Neural progenitor cell (in vitro differentiated cells): ENCODE measurements at regions not wholly inside any gene's neighbourhood (a gene's known extent, or its start where the extent isn't known, plus 50 kb on each side); places are given as distances from the start of the nearest gene placed in this dataset.

ENCODE experiments used
- DNase-seq: peaks from one replicate; pipeline ENCODE4 v3.0.0-alpha.2; 2016; ENCODE audit warnings: low spot score
- H2AFZ ChIP-seq: fragments of 200-600 bp; sonication (generic); replicated peaks from 2 replicates; pipeline ENCODE4 v1.6.1; 2016; ENCODE audit warnings: antibody characterized with exemption
- H3F3A ChIP-seq: fragments of 200-600 bp; sonication (generic); 2 replicates; pipeline ENCODE4 v1.6.1; 2016; ENCODE audit warnings: antibody characterized with exemption, low read depth
- H3K27ac ChIP-seq: fragments of 200-600 bp; sonication (generic); 2 replicates; pipeline ENCODE4 v1.5.1; 2016; ENCODE audit warnings: mild to moderate bottlenecking
- H3K27me3 ChIP-seq: fragments of 200-600 bp; sonication (generic); 2 replicates; pipeline ENCODE4 v1.6.1; 2016; ENCODE audit warnings: mild to moderate bottlenecking, moderate library complexity
- H3K36me3 ChIP-seq: fragments of 200-600 bp; sonication (generic); 2 replicates; pipeline ENCODE4 v1.5.1; 2016
- H3K4me1 ChIP-seq: fragments of 200-600 bp; sonication (generic); 2 replicates; pipeline ENCODE4 v1.6.1; 2016; ENCODE audit warnings: mixed run types
- H3K4me2 ChIP-seq: fragments of 200-600 bp; sonication (generic); 2 replicates; pipeline ENCODE4 v1.6.1; 2016
- H3K4me3 ChIP-seq: fragments of 200-600 bp; sonication (generic); 2 replicates; pipeline ENCODE4 v1.5.1; 2016
- H3K79me2 ChIP-seq: fragments of 200-600 bp; sonication (generic); 2 replicates; pipeline ENCODE4 v1.6.1; 2016; ENCODE audit warnings: low read depth
- H3K9ac ChIP-seq: fragments of 200-600 bp; sonication (generic); 2 replicates; pipeline ENCODE4 v1.6.1; 2016
- H3K9me3 ChIP-seq: fragments of 200-600 bp; sonication (generic); 2 replicates; pipeline ENCODE4 v1.5.1; 2016; ENCODE audit warnings: low read depth
- H4K20me1 ChIP-seq: fragments of 200-600 bp; sonication (generic); 2 replicates; pipeline ENCODE4 v1.6.1; 2016; ENCODE audit warnings: low read depth
- H3K27ac Mint-ChIP-seq: 3 replicates; pipeline ENCODE4 v1.8.0; 2021; ENCODE audit warnings: mixed read lengths
- H3K27me3 Mint-ChIP-seq: 2 replicates; pipeline ENCODE4 v1.8.0; 2022; ENCODE audit warnings: low read depth, mild to moderate bottlenecking, inconsistent platforms, moderate library complexity, mixed read lengths; ENCODE audit not compliant: insufficient read depth
- H3K36me3 Mint-ChIP-seq: 3 replicates; pipeline ENCODE4 v1.8.0; 2021; ENCODE audit warnings: mixed read lengths
- H3K4me1 Mint-ChIP-seq: 3 replicates; pipeline ENCODE4 v1.8.0; 2021; ENCODE audit warnings: mixed read lengths
- H3K4me3 Mint-ChIP-seq: 3 replicates; pipeline ENCODE4 v1.8.0; 2021; ENCODE audit warnings: mild to moderate bottlenecking, moderate library complexity, mixed read lengths
- H3K9me3 Mint-ChIP-seq: 3 replicates; pipeline ENCODE4 v1.8.0; 2020; ENCODE audit warnings: mixed read lengths
- CTCF ChIP-seq: fragments of 200-600 bp; sonication (generic); IDR thresholded peaks from 2 replicates; pipeline ENCODE4 v1.5.1; 2017; ENCODE audit warnings: antibody characterized with exemption, mild to moderate bottlenecking
- EZH2 ChIP-seq: fragments of 200-600 bp; sonication (generic); IDR thresholded peaks from 2 replicates; pipeline ENCODE4 v1.6.1; 2017; ENCODE audit warnings: antibody characterized with exemption, mild to moderate bottlenecking, moderate library complexity
- EZH2phosphoT487 ChIP-seq: fragments of 200-600 bp; sonication (generic); IDR thresholded peaks from 2 replicates; pipeline ENCODE4 v1.6.1; 2017; ENCODE audit warnings: antibody characterized with exemption

- Histone ChIP-seq H3K27ac (no peak overlapping the region), H3F3A (no peaks in the 10 kb centered on the region), H3K4me3 (no peak overlapping the region), H4K20me1 (no peaks in the 10 kb centered on the region), H3K79me2 (no peaks in the 10 kb centered on the region), H3K27me3 (no peaks in the 10 kb centered on the region), H3K4me1 (peaks cover 3% of the 10 kb centered on the region), H3K36me3 (no peaks in the 10 kb centered on the region), H2AFZ (no peak overlapping the region), H3K9me3 (no peaks in the 10 kb centered on the region), H3K4me2 (no peak overlapping the region), H3K9ac (no peak overlapping the region)
- Mint-ChIP-seq H3K4me1 (no peaks in the 10 kb centered on the region), H3K27ac (no peak overlapping the region), H3K27me3 (no peaks in the 10 kb centered on the region), H3K9me3 (no peaks in the 10 kb centered on the region), H3K36me3 (no peaks in the 10 kb centered on the region), H3K4me3 (no peak overlapping the region)
- TF ChIP-seq CTCF (no peak), EZH2 (no peak), EZH2phosphoT487 (no peak)
- DNase-seq = no peak
These were observed 524.5 kb upstream of the RGMB start for GRCh38 chr5:98248949-98249348.

GRCh38 chr5:98258939-98259338 lies 514.5 kb upstream of the RGMB start:
- H2AFZ ChIP-seq = no peak overlapping the region
- no peak overlapping the region for H3K4me2 ChIP-seq
- no peaks in the 10 kb centered on the region for H3K27me3 ChIP-seq
- no peak for DNase-seq
- no peaks in the 10 kb centered on the region for H3K36me3 Mint-ChIP-seq
- no peak overlapping the region for H3K27ac ChIP-seq
- no peaks in the 10 kb centered on the region for H4K20me1 ChIP-seq
- peaks cover 6% of the 10 kb centered on the region for H3K4me1 Mint-ChIP-seq
- H3K27me3 Mint-ChIP-seq = peaks cover 2% of the 10 kb centered on the region
- H3K9ac ChIP-seq = no peak overlapping the region
- no peaks in the 10 kb centered on the region for H3K9me3 ChIP-seq
- no peaks in the 10 kb centered on the region for H3K36me3 ChIP-seq
- H3K27ac Mint-ChIP-seq = no peak overlapping the region
- H3K79me2 ChIP-seq = no peaks in the 10 kb centered on the region
- H3K9me3 Mint-ChIP-seq = no peaks in the 10 kb centered on the region
- no peak overlapping the region for H3K4me3 ChIP-seq
- H3K4me3 Mint-ChIP-seq = no peak overlapping the region
- H3F3A ChIP-seq = no peaks in the 10 kb centered on the region
- no peaks in the 10 kb centered on the region for H3K4me1 ChIP-seq
- no peak for TF ChIP-seq EZH2phosphoT487
- no peak for TF ChIP-seq CTCF
- no peak for TF ChIP-seq EZH2

GRCh38 chr5:98259595-98259994 lies 513.9 kb upstream of the RGMB start:
- Histone ChIP-seq H3K27ac (no peak overlapping the region), H3F3A (no peaks in the 10 kb centered on the region), H3K79me2 (no peaks in the 10 kb centered on the region), H4K20me1 (no peaks in the 10 kb centered on the region), H3K36me3 (no peaks in the 10 kb centered on the region), H3K4me3 (no peak overlapping the region), H3K4me2 (no peak overlapping the region), H3K27me3 (no peaks in the 10 kb centered on the region), H3K9me3 (no peaks in the 10 kb centered on the region), H3K4me1 (no peaks in the 10 kb centered on the region), H3K9ac (no peak overlapping the region), H2AFZ (no peak overlapping the region)
- DNase-seq = peak; percentile 3
- no peak overlapping the region for H3K27ac Mint-ChIP-seq
- H3K27me3 Mint-ChIP-seq = peaks cover 2% of the 10 kb centered on the region
- H3K4me1 Mint-ChIP-seq = peaks cover 6% of the 10 kb centered on the region
- H3K4me3 Mint-ChIP-seq = no peak overlapping the region
- H3K9me3 Mint-ChIP-seq = no peaks in the 10 kb centered on the region
- no peaks in the 10 kb centered on the region for H3K36me3 Mint-ChIP-seq
- TF ChIP-seq EZH2phosphoT487 (no peak), CTCF (no peak), EZH2 (no peak)

- Mint-ChIP-seq H3K27me3 (peaks cover 4% of the 10 kb centered on the region), H3K4me1 (peaks cover 6% of the 10 kb centered on the region), H3K27ac (no peak overlapping the region), H3K36me3 (no peaks in the 10 kb centered on the region), H3K9me3 (no peaks in the 10 kb centered on the region), H3K4me3 (no peak overlapping the region)
- DNase-seq = no peak
- H3K4me1 ChIP-seq = no peaks in the 10 kb centered on the region
- H3K36me3 ChIP-seq = no peaks in the 10 kb centered on the region
- no peak overlapping the region for H3K4me3 ChIP-seq
- H3K27ac ChIP-seq = no peak overlapping the region
- no peaks in the 10 kb centered on the region for H4K20me1 ChIP-seq
- H3K27me3 ChIP-seq = no peaks in the 10 kb centered on the region
- no peaks in the 10 kb centered on the region for H3K9me3 ChIP-seq
- no peak overlapping the region for H3K4me2 ChIP-seq
- no peaks in the 10 kb centered on the region for H3K79me2 ChIP-seq
- H3K9ac ChIP-seq = no peak overlapping the region
- H2AFZ ChIP-seq = no peak overlapping the region
- H3F3A ChIP-seq = no peaks in the 10 kb centered on the region
- TF ChIP-seq EZH2 (no peak), EZH2phosphoT487 (no peak), CTCF (no peak)
These were observed 510.4 kb upstream of the RGMB start for GRCh38 chr5:98263084-98263483.
